ENCODE measurements at regions not wholly inside any gene's neighbourhood (a gene's known extent, or its start where the extent isn't known, plus 50 kb on each side); places are given as distances from the start of the nearest gene placed in this dataset.

DNA sequence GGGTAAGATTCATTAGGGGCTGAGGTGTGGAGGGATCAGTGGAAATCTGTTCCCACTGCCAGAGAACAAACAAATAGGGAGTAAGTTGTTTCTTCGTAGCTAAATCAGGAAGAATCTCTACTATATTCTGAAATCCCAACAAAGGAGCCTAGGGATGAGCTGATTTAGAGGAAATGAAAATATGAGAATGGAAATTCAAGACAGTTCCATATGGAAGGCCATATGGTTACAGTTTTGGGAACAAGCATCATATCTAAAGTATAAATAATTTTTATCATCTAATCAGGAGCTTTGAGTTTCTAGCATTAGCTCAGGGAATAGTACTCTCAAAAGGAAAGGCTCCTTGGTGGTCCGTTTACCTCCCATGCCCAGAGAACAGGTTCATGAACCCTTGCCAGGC lies 218.2 kb downstream of the AASDH start:
- Histone ChIP-seq H3K4me1 (ENCODE audit: control insufficient read depth in 1 of 2, insufficient read depth in 2 of 2, low read length in 2 of 2) (no peaks in the 10 kb centered on the region), H4K20me1 (ENCODE audit: insufficient read depth) (no peaks in the 10 kb centered on the region), H2AFZ (ENCODE audit: low read depth, low read length, poor library complexity, severe bottlenecking) (no peak overlapping the region), H3K36me3 (ENCODE audit: control insufficient read depth in 1 of 2, insufficient read depth in 2 of 2, low read length in 2 of 2) (no peaks in the 10 kb centered on the region), H3K9me3 (ENCODE audit: control insufficient read depth in 1 of 2, insufficient read depth in 1 of 2, low read depth in 1 of 2, low read length in 2 of 2) (peaks cover 0 to 3% of the 10 kb centered on the region in 2 experiments; a peak in 1 of 4 replicates), H3K79me2 (ENCODE audit: insufficient read depth, low read length) (no peaks in the 10 kb centered on the region), H3K27me3 (ENCODE audit: insufficient read depth, low read length) (no peaks in the 10 kb centered on the region), H3K9me2 (ENCODE audit: insufficient read depth) (no peaks in the 10 kb centered on the region), H3K9ac (ENCODE audit: low read length) (no peak overlapping the region), H3K27ac (ENCODE audit: low read depth, low read length) (no peak overlapping the region), H3K4me2 (ENCODE audit: low read length) (no peak overlapping the region), H3K4me3 (replicated peaks in 1 of 2; ENCODE audit: low read depth in 1 of 2, low read length in 2 of 2) (no peak overlapping the region)
- TF ChIP-seq, protein P1, sequence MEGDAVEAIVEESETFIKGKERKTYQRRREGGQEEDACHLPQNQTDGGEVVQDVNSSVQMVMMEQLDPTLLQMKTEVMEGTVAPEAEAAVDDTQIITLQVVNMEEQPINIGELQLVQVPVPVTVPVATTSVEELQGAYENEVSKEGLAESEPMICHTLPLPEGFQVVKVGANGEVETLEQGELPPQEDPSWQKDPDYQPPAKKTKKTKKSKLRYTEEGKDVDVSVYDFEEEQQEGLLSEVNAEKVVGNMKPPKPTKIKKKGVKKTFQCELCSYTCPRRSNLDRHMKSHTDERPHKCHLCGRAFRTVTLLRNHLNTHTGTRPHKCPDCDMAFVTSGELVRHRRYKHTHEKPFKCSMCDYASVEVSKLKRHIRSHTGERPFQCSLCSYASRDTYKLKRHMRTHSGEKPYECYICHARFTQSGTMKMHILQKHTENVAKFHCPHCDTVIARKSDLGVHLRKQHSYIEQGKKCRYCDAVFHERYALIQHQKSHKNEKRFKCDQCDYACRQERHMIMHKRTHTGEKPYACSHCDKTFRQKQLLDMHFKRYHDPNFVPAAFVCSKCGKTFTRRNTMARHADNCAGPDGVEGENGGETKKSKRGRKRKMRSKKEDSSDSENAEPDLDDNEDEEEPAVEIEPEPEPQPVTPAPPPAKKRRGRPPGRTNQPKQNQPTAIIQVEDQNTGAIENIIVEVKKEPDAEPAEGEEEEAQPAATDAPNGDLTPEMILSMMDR (IDR thresholded peaks at IDR 0.05 in 2 of 3, conservative IDR thresholded peaks at IDR 0.05 in 1 of 3; ENCODE audit: borderline replicate concordance in 1 of 3, insufficient read depth in 1 of 3, low read depth in 2 of 3, low read length in 2 of 3), result no peak
- no peak for TF ChIP-seq TCF7L2 (IDR thresholded peaks at IDR 0.05; ENCODE audit: borderline replicate concordance, extremely low read depth, insufficient read depth, insufficient read length)
- no peak for DNase-seq (ENCODE audit: low read depth, low spot score)
- no TSS peak for BruUV-seq (replicated peaks)
- POLR2A ChIA-PET, result no interaction called here
- ATAC-seq, result no peak
- intact Hi-C loops (cut with micrococcal nuclease), result no loop called here
- CTCF ChIA-PET, result no interaction called here
- RAD21 ChIA-PET (ENCODE audit: low non-redundant PET in 1 of 2, low total read pairs in 2 of 2, uncharacterized antibody in 2 of 2, unreplicated experiment in 2 of 2), result no interaction called here

DNA sequence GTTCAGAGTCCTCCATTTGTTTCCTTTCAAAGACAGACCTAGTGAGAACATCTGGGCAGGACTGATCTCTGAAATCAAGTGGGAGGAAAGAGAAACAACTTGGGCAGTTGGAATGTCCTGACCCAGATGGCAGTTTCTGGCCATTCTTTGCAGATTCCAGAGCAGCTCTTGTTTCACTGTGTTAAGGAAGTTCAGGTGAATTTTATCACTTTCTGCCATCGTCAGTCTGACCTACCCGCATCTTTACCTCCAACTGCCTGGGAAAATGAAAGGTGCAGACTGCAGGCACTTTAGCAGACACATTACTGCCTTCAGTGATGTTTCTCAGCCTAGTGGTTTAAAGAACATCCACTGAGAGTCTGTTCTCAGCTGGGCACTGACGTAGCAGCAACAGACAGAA lies 216.2 kb downstream of the CEP135 start:
- Histone ChIP-seq H3K27me3 (ENCODE audit: insufficient read depth, low read length) (no peaks in the 10 kb centered on the region), H3K9me2 (ENCODE audit: insufficient read depth) (no peaks in the 10 kb centered on the region), H3K27ac (ENCODE audit: low read depth, low read length) (no peak overlapping the region), H3K4me2 (ENCODE audit: low read length) (no peak overlapping the region), H3K4me1 (ENCODE audit: control insufficient read depth in 1 of 2, insufficient read depth in 2 of 2, low read length in 2 of 2) (no peaks in the 10 kb centered on the region), H2AFZ (ENCODE audit: low read depth, low read length, poor library complexity, severe bottlenecking) (no peak overlapping the region), H3K9me3 (ENCODE audit: control insufficient read depth in 1 of 2, insufficient read depth in 1 of 2, low read depth in 1 of 2, low read length in 2 of 2) (peaks cover 0 to 3% of the 10 kb centered on the region in 2 experiments; a peak in 1 of 4 replicates), H3K79me2 (ENCODE audit: insufficient read depth, low read length) (no peaks in the 10 kb centered on the region), H3K9ac (ENCODE audit: low read length) (no peak overlapping the region), H4K20me1 (ENCODE audit: insufficient read depth) (no peaks in the 10 kb centered on the region), H3K4me3 (replicated peaks in 1 of 2; ENCODE audit: low read depth in 1 of 2, low read length in 2 of 2) (no peak overlapping the region), H3K36me3 (ENCODE audit: control insufficient read depth in 1 of 2, insufficient read depth in 2 of 2, low read length in 2 of 2) (no peaks in the 10 kb centered on the region)
- intact Hi-C loops (cut with micrococcal nuclease), result no loop called here
- BruUV-seq (replicated peaks), result no TSS peak
- ATAC-seq, result no peak
- ChIA-PET POLR2A (no interaction called here), RAD21 (ENCODE audit: low non-redundant PET in 1 of 2, low total read pairs in 2 of 2, uncharacterized antibody in 2 of 2, unreplicated experiment in 2 of 2) (no interaction called here), CTCF (no interaction called here)
- DNase-seq (ENCODE audit: low read depth, low spot score), result no peak
- TF ChIP-seq YY1 (IDR thresholded peaks at IDR 0.05; ENCODE audit: extremely low read depth, insufficient replicate concordance, low read depth, low read length), result no peak

Data from HCT116 (cell line).